GM12891 (cell line): ENCODE measurements at regions not wholly inside any gene's neighbourhood (a gene's known extent, or its start where the extent isn't known, plus 50 kb on each side); places are given as distances from the start of the nearest gene placed in this dataset.

Source experiments
- PAX5 ChIP-seq: IDR thresholded peaks from 2 replicates; pipeline ENCODE4 v1.6.1; 2011; ENCODE audit warnings: low read length, moderate library complexity, mild to moderate bottlenecking; ENCODE audit not compliant: insufficient read depth, severe bottlenecking
- POLR2A ChIP-seq: IDR thresholded peaks from 2 replicates; pipeline ENCODE4 v1.6.1; 2011; ENCODE audit warnings: low read depth, low read length, control low read depth
- POLR2AphosphoS5 ChIP-seq: IDR thresholded peaks from 2 replicates; pipeline ENCODE4 v1.6.1; 2011; ENCODE audit warnings: low read depth, low read length, control low read depth
- SPI1 ChIP-seq: IDR thresholded peaks from 2 replicates; pipeline ENCODE4 v1.6.1; 2011; ENCODE audit warnings: low read depth, low read length, control low read depth

DNA sequence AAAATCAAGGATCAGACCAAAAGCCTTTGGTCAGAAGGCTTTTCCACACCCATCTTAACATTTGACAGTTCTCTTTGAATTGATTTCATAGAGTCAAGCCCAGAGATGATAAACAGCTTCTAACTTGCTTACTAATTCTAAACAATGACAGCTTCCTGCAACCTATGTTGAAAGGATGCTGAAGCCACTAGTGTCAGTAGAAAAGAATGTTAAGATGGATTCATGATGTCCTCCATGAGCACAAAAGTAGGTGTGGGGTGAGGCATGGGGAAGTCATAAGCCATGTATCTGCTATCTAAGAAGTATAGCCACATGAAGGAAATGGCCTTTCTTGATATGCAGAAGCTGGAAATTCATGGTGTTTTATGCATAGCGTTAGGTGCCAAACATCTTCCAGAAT, 269.3 kb downstream of the DHX15 start:
- TF ChIP-seq PAX5 (no peak), SPI1 (no peak), POLR2A (no peak), POLR2AphosphoS5 (no peak)
